Dermis blood vessel endothelial cell (primary cell): ENCODE measurements at regions not wholly inside any gene's neighbourhood (a gene's known extent, or its start where the extent isn't known, plus 50 kb on each side); places are given as distances from the start of the nearest gene placed in this dataset.
A peak's percentile ranks its signal among the peaks of the same experiment; 100 is the strongest.

Experiments
- DNase-seq: peaks from one replicate; pipeline ENCODE4 v3.0.0; 2010

- no peak for DNase-seq
Observed at GRCh38 chr6:144997996-144998395, 712.9 kb downstream of the UTRN start.

GRCh38 chr6:144999127-144999526, 714.0 kb downstream of the UTRN start:
- DNase-seq: no peak

GRCh38 chr6:145003145-145003544, 718.0 kb downstream of the UTRN start:
- DNase-seq: no peak

- DNase-seq: no peak
Observed at GRCh38 chr6:145006914-145007313, 721.8 kb downstream of the UTRN start.

- DNase-seq: no peak
Observed at GRCh38 chr6:145008715-145009114, 723.6 kb downstream of the UTRN start.

GRCh38 chr6:145009711-145010110, 724.6 kb downstream of the UTRN start:
- DNase-seq: no peak

- no peak for DNase-seq
Observed at GRCh38 chr6:145012039-145012662, 723.2 kb downstream of the EPM2A start.

GRCh38 chr6:145015739-145016558, 719.4 kb downstream of the EPM2A start:
- DNase-seq: peak; percentile 85

GRCh38 chr6:145017051-145017450, 718.3 kb downstream of the EPM2A start:
- no peak for DNase-seq

- DNase-seq: no peak
Observed at GRCh38 chr6:145017516-145017915, 717.8 kb downstream of the EPM2A start.

- no peak for DNase-seq
Observed at GRCh38 chr6:145018027-145018426, 717.3 kb downstream of the EPM2A start.

GRCh38 chr6:145020114-145020513, 715.2 kb downstream of the EPM2A start:
- no peak for DNase-seq

GRCh38 chr6:145020543-145020942, 714.8 kb downstream of the EPM2A start:
- no peak for DNase-seq

GRCh38 chr6:145022199-145022796, 713.0 kb downstream of the EPM2A start:
- no peak for DNase-seq

GRCh38 chr6:145023116-145023726, 712.1 kb downstream of the EPM2A start:
- DNase-seq: no peak

GRCh38 chr6:145025488-145025887, 709.8 kb downstream of the EPM2A start:
- DNase-seq: no peak

- DNase-seq: no peak
Observed at GRCh38 chr6:145026267-145026679, 709.0 kb downstream of the EPM2A start.

GRCh38 chr6:145028144-145028818, 707.0 kb downstream of the EPM2A start:
- peak; percentile 65 for DNase-seq

GRCh38 chr6:145031001-145031400, 704.3 kb downstream of the EPM2A start:
- peak; percentile 32 for DNase-seq

GRCh38 chr6:145031962-145032361, 703.4 kb downstream of the EPM2A start:
- no peak for DNase-seq

GRCh38 chr6:145032562-145033145, 702.7 kb downstream of the EPM2A start:
- no peak for DNase-seq

- DNase-seq: no peak
Observed at GRCh38 chr6:145034664-145035063, 700.7 kb downstream of the EPM2A start.
